ENCODE measurements at regions not wholly inside any gene's neighbourhood (a gene's known extent, or its start where the extent isn't known, plus 50 kb on each side); places are given as distances from the start of the nearest gene placed in this dataset.

GRCh38 chr4:122082661-122083060 lies 69.5 kb upstream of the BLTP1 start:
- no peak for TF ChIP-seq CTCF (IDR thresholded peaks at IDR 0.05; ENCODE audit: control extremely low read depth in 1 of 3, insufficient read depth in 1 of 3, low read depth in 1 of 3, low read length in 3 of 3)
- no peak for TF ChIP-seq EZH2 (IDR thresholded peaks at IDR 0.05; ENCODE audit: low read depth, low read length, severe bottlenecking)
- no peak for TF ChIP-seq CEBPB (IDR thresholded peaks at IDR 0.05; ENCODE audit: low read depth, low read length)
- TF ChIP-seq RXRA (IDR thresholded peaks at IDR 0.05; ENCODE audit: insufficient read depth, low read depth, low read length), result no peak
- TF ChIP-seq YY1 (IDR thresholded peaks at IDR 0.05; ENCODE audit: low read depth, low read length), result no peak
- no peak for TF ChIP-seq BACH1 (IDR thresholded peaks at IDR 0.05; ENCODE audit: low read length)
- no peak for TF ChIP-seq EP300 (IDR thresholded peaks at IDR 0.05; ENCODE audit: borderline replicate concordance in 1 of 2, low read depth in 2 of 2, low read length in 2 of 2)
- TF ChIP-seq RFX5 (IDR thresholded peaks at IDR 0.05; ENCODE audit: borderline replicate concordance, low read depth, low read length), result no peak
- no peak for TF ChIP-seq SP1 (IDR thresholded peaks at IDR 0.05; ENCODE audit: low read depth, low read length)
- no peak for TF ChIP-seq POLR2A (IDR thresholded peaks at IDR 0.05; ENCODE audit: control extremely low read depth in 1 of 2, low read depth in 2 of 2, low read length in 2 of 2)
- no peak for TF ChIP-seq GABPA (IDR thresholded peaks at IDR 0.05; ENCODE audit: borderline replicate concordance, insufficient read depth, low read length)

Measured in H1 (cell line).